ENCODE measurements at regions not wholly inside any gene's neighbourhood (a gene's known extent, or its start where the extent isn't known, plus 50 kb on each side); places are given as distances from the start of the nearest gene placed in this dataset.

DNA sequence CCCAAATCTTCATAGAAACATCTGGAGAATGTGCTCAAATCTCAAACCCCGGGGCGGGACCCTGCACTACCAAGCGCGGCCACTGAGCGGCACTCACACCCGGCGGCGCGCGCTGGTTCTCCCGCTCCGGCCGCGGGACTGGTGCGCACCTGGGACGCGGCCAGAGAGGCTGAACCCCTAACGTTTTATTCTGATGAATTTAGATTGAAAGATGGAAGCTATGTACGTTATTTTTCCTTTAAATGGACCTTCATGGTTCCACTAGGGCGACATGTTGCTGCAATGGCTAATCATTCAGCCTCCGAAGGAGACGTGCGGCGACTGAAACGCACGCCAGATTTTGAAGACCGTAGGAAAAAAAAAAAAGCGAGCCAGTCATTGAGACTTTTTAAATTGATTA is 107.0 kb upstream of the INSIG1 start:
- Mint-ChIP-seq H3K4me1 (peaks cover 9% of the 10 kb centered on the region), H3K4me3 (peak overlapping the region in 1 of 2 donors; percentile 78), H3K36me3 (no peaks in the 10 kb centered on the region), H3K9me3 (peaks cover 13 to 28% (median 23%) of the 10 kb centered on the region in 7 donors), H3K27ac (no peak overlapping the region), H3K27me3 (ENCODE audit: low read depth in 3 of 3) (peaks cover 7 to 17% (median 11%) of the 10 kb centered on the region in 3 donors)
- WGBS (ENCODE audit: insufficient coverage) = 0% methylated on average over 19 of the region's 28 CpGs
- Histone ChIP-seq H3K27ac (ENCODE audit: low read depth in 1 of 2, low read length in 2 of 2) (no peak overlapping the region), H4K20me1 (ENCODE audit: insufficient read depth, low read length) (no peaks in the 10 kb centered on the region), H3K9me3 (replicated peaks in 1 of 2; ENCODE audit: control insufficient read depth in 1 of 2, insufficient read depth in 1 of 2, low read length in 2 of 2) (peaks cover 14 to 25% of the 10 kb centered on the region in 2 donors), H3K4me1 (ENCODE audit: control insufficient read depth in 1 of 2, insufficient read depth in 2 of 2, low read length in 2 of 2) (no peaks in the 10 kb centered on the region), H3K36me3 (replicated peaks in 1 of 2; ENCODE audit: control insufficient read depth in 1 of 2, insufficient read depth in 2 of 2, low read length in 2 of 2) (no peaks in the 10 kb centered on the region), H3K27me3 (ENCODE audit: control insufficient read depth in 2 of 2, insufficient read depth in 2 of 2, low read length in 2 of 2) (peaks cover 0 to 9% of the 10 kb centered on the region in 2 donors), H3K79me2 (ENCODE audit: insufficient read depth, low read length) (no peaks in the 10 kb centered on the region), H3K4me2 (replicated peaks; ENCODE audit: extremely low read depth, low read length, poor library complexity, severe bottlenecking) (no peak overlapping the region), H2AFZ (ENCODE audit: insufficient read depth, low read depth, low read length, poor library complexity, severe bottlenecking) (no peak overlapping the region), H3K4me3 (replicated peaks in 1 of 3; ENCODE audit: low read depth in 2 of 3, low read length in 3 of 3) (no peak overlapping the region), H3K9ac (ENCODE audit: insufficient read depth, low read length, poor library complexity, severe bottlenecking) (no peak overlapping the region)
- intact Hi-C loops (cut with micrococcal nuclease) = loop anchor here in 1 of 2 donors (1.0 kb wide), 1 partner anchor 154 kb away; no protein-coding TSS in a partner anchor
- DNase-seq = peak; percentile 27 to 55 (median 51)
- TF ChIP-seq, protein P1, sequence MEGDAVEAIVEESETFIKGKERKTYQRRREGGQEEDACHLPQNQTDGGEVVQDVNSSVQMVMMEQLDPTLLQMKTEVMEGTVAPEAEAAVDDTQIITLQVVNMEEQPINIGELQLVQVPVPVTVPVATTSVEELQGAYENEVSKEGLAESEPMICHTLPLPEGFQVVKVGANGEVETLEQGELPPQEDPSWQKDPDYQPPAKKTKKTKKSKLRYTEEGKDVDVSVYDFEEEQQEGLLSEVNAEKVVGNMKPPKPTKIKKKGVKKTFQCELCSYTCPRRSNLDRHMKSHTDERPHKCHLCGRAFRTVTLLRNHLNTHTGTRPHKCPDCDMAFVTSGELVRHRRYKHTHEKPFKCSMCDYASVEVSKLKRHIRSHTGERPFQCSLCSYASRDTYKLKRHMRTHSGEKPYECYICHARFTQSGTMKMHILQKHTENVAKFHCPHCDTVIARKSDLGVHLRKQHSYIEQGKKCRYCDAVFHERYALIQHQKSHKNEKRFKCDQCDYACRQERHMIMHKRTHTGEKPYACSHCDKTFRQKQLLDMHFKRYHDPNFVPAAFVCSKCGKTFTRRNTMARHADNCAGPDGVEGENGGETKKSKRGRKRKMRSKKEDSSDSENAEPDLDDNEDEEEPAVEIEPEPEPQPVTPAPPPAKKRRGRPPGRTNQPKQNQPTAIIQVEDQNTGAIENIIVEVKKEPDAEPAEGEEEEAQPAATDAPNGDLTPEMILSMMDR (IDR thresholded peaks at IDR 0.05) = peak; percentile 87

DNA sequence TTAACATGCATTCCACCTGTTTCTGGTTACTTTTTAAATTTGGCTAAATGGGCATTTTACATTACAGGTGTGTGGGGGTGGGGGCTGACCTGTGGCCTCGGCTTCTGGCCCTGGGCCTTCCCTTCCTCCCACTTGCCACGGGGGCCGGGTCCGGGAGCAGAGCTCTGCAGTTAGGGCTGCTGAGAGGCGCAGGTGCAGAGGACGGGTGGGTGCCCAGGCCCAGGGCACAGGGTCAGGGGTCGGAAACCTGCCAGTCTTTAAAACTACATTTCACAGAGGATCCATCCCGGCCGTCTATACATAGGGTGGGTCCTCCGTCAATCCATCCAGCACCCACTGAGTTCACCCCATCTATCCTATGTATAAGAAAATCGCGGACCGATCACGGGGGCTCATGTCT is 106.5 kb upstream of the INSIG1 start:
- WGBS (ENCODE audit: insufficient coverage) = 85% methylated on average over 4 of the region's 14 CpGs
- intact Hi-C loops (cut with micrococcal nuclease) = loop anchor here in 1 of 2 donors (1.0 kb wide), 1 partner anchor 153 kb away; no protein-coding TSS in a partner anchor
- no peak overlapping the region for H2AFZ ChIP-seq (ENCODE audit: insufficient read depth, low read depth, low read length, poor library complexity, severe bottlenecking)

More for the DNA sequence above, 106.5 kb upstream of the INSIG1 start:
- TF ChIP-seq, protein P1 (IDR thresholded peaks at IDR 0.05) = no peak
- Histone ChIP-seq H3K4me1 (ENCODE audit: control insufficient read depth in 1 of 2, insufficient read depth in 2 of 2, low read length in 2 of 2) (no peaks in the 10 kb centered on the region), H3K9ac (ENCODE audit: insufficient read depth, low read length, poor library complexity, severe bottlenecking) (no peak overlapping the region), H3K27me3 (ENCODE audit: control insufficient read depth in 2 of 2, insufficient read depth in 2 of 2, low read length in 2 of 2) (peaks cover 0 to 9% of the 10 kb centered on the region in 2 donors), H3K4me3 (replicated peaks in 1 of 3; ENCODE audit: low read depth in 2 of 3, low read length in 3 of 3) (no peak overlapping the region), H3K36me3 (replicated peaks in 1 of 2; ENCODE audit: control insufficient read depth in 1 of 2, insufficient read depth in 2 of 2, low read length in 2 of 2) (no peaks in the 10 kb centered on the region), H3K27ac (ENCODE audit: low read depth in 1 of 2, low read length in 2 of 2) (no peak overlapping the region), H3K4me2 (replicated peaks; ENCODE audit: extremely low read depth, low read length, poor library complexity, severe bottlenecking) (no peak overlapping the region), H3K79me2 (ENCODE audit: insufficient read depth, low read length) (no peaks in the 10 kb centered on the region), H4K20me1 (ENCODE audit: insufficient read depth, low read length) (no peaks in the 10 kb centered on the region), H3K9me3 (replicated peaks in 1 of 2; ENCODE audit: control insufficient read depth in 1 of 2, insufficient read depth in 1 of 2, low read length in 2 of 2) (peaks cover 14 to 21% of the 10 kb centered on the region in 2 donors)
- peaks cover 9% of the 10 kb centered on the region for H3K4me1 Mint-ChIP-seq
- H3K27me3 Mint-ChIP-seq (ENCODE audit: low read depth in 3 of 3) = peaks cover 7 to 17% (median 11%) of the 10 kb centered on the region in 3 donors
- H3K4me3 Mint-ChIP-seq = no peak overlapping the region
- H3K27ac Mint-ChIP-seq = no peak overlapping the region
- no peaks in the 10 kb centered on the region for H3K36me3 Mint-ChIP-seq
- no peak for DNase-seq
- peaks cover 13 to 25% (median 22%) of the 10 kb centered on the region in 7 donors for H3K9me3 Mint-ChIP-seq
